Suprapubic skin (tissue), 4 donors: ENCODE measurements at regions not wholly inside any gene's neighbourhood (a gene's known extent, or its start where the extent isn't known, plus 50 kb on each side); places are given as distances from the start of the nearest gene placed in this dataset.

ENCODE experiments used
- CTCF ChIP-seq, 2 donors: fragments of 200-600 bp in 1 of 2; fragments of 450-650 bp in 1 of 2; sonication (generic) in 1 of 2; IDR thresholded peaks; one replicate each; pipeline ENCODE4 v1.5.1; 2016 to 2019; ENCODE audit warnings: antibody characterized with exemption in 2 of 2, mild to moderate bottlenecking in 1 of 2, moderate library complexity in 1 of 2
- POLR2A ChIP-seq, 2 donors: fragments of 450-650 bp; IDR thresholded peaks; one replicate each; pipeline ENCODE4 v1.6.1; 2017; ENCODE audit warnings: antibody characterized with exemption in 2 of 2, mild to moderate bottlenecking in 2 of 2, moderate library complexity in 2 of 2
- POLR2AphosphoS5 ChIP-seq, 3 donors: sonication (generic); formaldehyde crosslinking; IDR thresholded peaks; one replicate each; pipeline ENCODE4 v1.6.1; 2017; ENCODE audit warnings: antibody characterized with exemption in 3 of 3

- TF ChIP-seq POLR2A (IDR thresholded peaks at IDR 0.05) (no peak), CTCF (IDR thresholded peaks at IDR 0.05) (no peak), POLR2AphosphoS5 (IDR thresholded peaks at IDR 0.05) (no peak)
Measured at GRCh38 chr15:69637818-69638217, 185.2 kb downstream of the RPLP1 start.
